Skin epidermis (tissue), 12 donors: ENCODE measurements at regions not wholly inside any gene's neighbourhood (a gene's known extent, or its start where the extent isn't known, plus 50 kb on each side); places are given as distances from the start of the nearest gene placed in this dataset.

Experiments used
- H3K27ac ChIP-seq, 21 experiments: fragments of 200-600 bp; sonication (generic) in 11 of 21; one replicate each; pipeline ENCODE4 v1.5.0; 2020; ENCODE audit warnings: mild to moderate bottlenecking in 3 of 21, inconsistent platforms in 2 of 21, moderate library complexity in 2 of 21
- H3K4me3 ChIP-seq, 7 experiments: fragments of 200-600 bp; sonication (generic) in 2 of 7; one replicate each; pipeline ENCODE4 v1.5.0; 2020; ENCODE audit warnings: inconsistent platforms in 2 of 7, mild to moderate bottlenecking in 2 of 7, moderate library complexity in 1 of 7

- Histone ChIP-seq H3K4me3 (no peak overlapping the region), H3K27ac (no peak overlapping the region)
Observed at GRCh38 chr6:22392711-22393110, 95.9 kb upstream of the PRL start.

GRCh38 chr6:22394691-22395090 is 97.9 kb upstream of the PRL start:
- no peak overlapping the region for H3K27ac ChIP-seq
- H3K4me3 ChIP-seq = no peak overlapping the region

- no peak overlapping the region for H3K27ac ChIP-seq
Observed at GRCh38 chr6:22399693-22400092, 102.9 kb upstream of the PRL start.

GRCh38 chr6:22401206-22401605 is 104.4 kb upstream of the PRL start:
- no peak overlapping the region for H3K27ac ChIP-seq
- H3K4me3 ChIP-seq = no peak overlapping the region

More at GRCh38 chr6:22399693-22400092, 102.9 kb upstream of the PRL start:
- H3K4me3 ChIP-seq = no peak overlapping the region

GRCh38 chr6:22401932-22402331 is 105.1 kb upstream of the PRL start:
- H3K27ac ChIP-seq = no peak overlapping the region
- no peak overlapping the region for H3K4me3 ChIP-seq

- no peak overlapping the region for H3K4me3 ChIP-seq
- no peak overlapping the region for H3K27ac ChIP-seq
Observed at GRCh38 chr6:22409486-22409885, 112.7 kb upstream of the PRL start.

- no peak overlapping the region for H3K4me3 ChIP-seq
- H3K27ac ChIP-seq = no peak overlapping the region
Observed at GRCh38 chr6:22411376-22412105, 114.7 kb upstream of the PRL start.

- Histone ChIP-seq H3K27ac (peak overlapping the region in 2 of 21 experiments; percentile 60 to 68), H3K4me3 (no peak overlapping the region)
Observed at GRCh38 chr6:22412994-22413393, 116.2 kb upstream of the PRL start.

GRCh38 chr6:22413681-22414311 is 117.0 kb upstream of the PRL start:
- H3K4me3 ChIP-seq = no peak overlapping the region
- H3K27ac ChIP-seq = peak overlapping the region in 4 of 21 experiments; percentile 13 to 68 (median 38)

GRCh38 chr6:22418714-22419113 is 121.9 kb upstream of the PRL start:
- no peak overlapping the region for H3K4me3 ChIP-seq
- H3K27ac ChIP-seq = no peak overlapping the region

GRCh38 chr6:22421198-22421597 is 124.4 kb upstream of the PRL start:
- Histone ChIP-seq H3K4me3 (no peak overlapping the region), H3K27ac (no peak overlapping the region)

GRCh38 chr6:22424196-22424595 is 127.4 kb upstream of the PRL start:
- Histone ChIP-seq H3K4me3 (no peak overlapping the region), H3K27ac (no peak overlapping the region)

- Histone ChIP-seq H3K4me3 (no peak overlapping the region), H3K27ac (no peak overlapping the region)
Observed at GRCh38 chr6:22432060-22432459, 135.2 kb upstream of the PRL start.

GRCh38 chr6:22433745-22434144 is 135.6 kb upstream of the HDGFL1 start:
- Histone ChIP-seq H3K27ac (no peak overlapping the region), H3K4me3 (no peak overlapping the region)

GRCh38 chr6:22435151-22435550 is 134.2 kb upstream of the HDGFL1 start:
- H3K27ac ChIP-seq = no peak overlapping the region

GRCh38 chr6:22436134-22436533 is 133.2 kb upstream of the HDGFL1 start:
- H3K27ac ChIP-seq = no peak overlapping the region
- H3K4me3 ChIP-seq = no peak overlapping the region

More at GRCh38 chr6:22435151-22435550, 134.2 kb upstream of the HDGFL1 start:
- no peak overlapping the region for H3K4me3 ChIP-seq

GRCh38 chr6:22437665-22438064 is 131.7 kb upstream of the HDGFL1 start:
- Histone ChIP-seq H3K4me3 (no peak overlapping the region), H3K27ac (no peak overlapping the region)

- peak overlapping the region in 3 of 21 experiments; percentile 1 to 29 (median 9) for H3K27ac ChIP-seq
- no peak overlapping the region for H3K4me3 ChIP-seq
Observed at GRCh38 chr6:22442826-22443225, 126.5 kb upstream of the HDGFL1 start.

- no peak overlapping the region for H3K27ac ChIP-seq
Observed at GRCh38 chr6:22444330-22444729, 125.0 kb upstream of the HDGFL1 start.

GRCh38 chr6:22445946-22446345 is 123.4 kb upstream of the HDGFL1 start:
- no peak overlapping the region for H3K27ac ChIP-seq
- no peak overlapping the region for H3K4me3 ChIP-seq

More at GRCh38 chr6:22444330-22444729, 125.0 kb upstream of the HDGFL1 start:
- no peak overlapping the region for H3K4me3 ChIP-seq
